ENCODE measurements at regions not wholly inside any gene's neighbourhood (a gene's known extent, or its start where the extent isn't known, plus 50 kb on each side); places are given as distances from the start of the nearest gene placed in this dataset.

GRCh38 chrX:9087271-9088040, 53.5 kb upstream of the FAM9B start:
- no peak for DNase-seq (ENCODE audit: low spot score)

- DNase-seq (ENCODE audit: low spot score): no peak
Measured at GRCh38 chrX:9088896-9089295, 55.0 kb upstream of the FAM9B start.

GRCh38 chrX:9090766-9091165, 56.8 kb upstream of the FAM9B start:
- no peak for DNase-seq (ENCODE audit: low spot score)

- no peak for DNase-seq (ENCODE audit: low spot score)
Measured at GRCh38 chrX:9091258-9091657, 57.3 kb upstream of the FAM9B start.

GRCh38 chrX:9102956-9103355, 69.0 kb upstream of the FAM9B start:
- DNase-seq (ENCODE audit: low spot score): no peak

- no peak for DNase-seq (ENCODE audit: low spot score)
Measured at GRCh38 chrX:9108054-9108453, 74.1 kb upstream of the FAM9B start.

GRCh38 chrX:9110808-9111207, 76.9 kb upstream of the FAM9B start:
- no peak for DNase-seq (ENCODE audit: low spot score)

- DNase-seq (ENCODE audit: low spot score): no peak
Measured at GRCh38 chrX:9114245-9114644, 80.3 kb upstream of the FAM9B start.

GRCh38 chrX:9117851-9118250, 83.9 kb upstream of the FAM9B start:
- DNase-seq (ENCODE audit: low spot score): no peak

GRCh38 chrX:9122519-9123245, 88.8 kb upstream of the FAM9B start:
- no peak for DNase-seq (ENCODE audit: low spot score)

GRCh38 chrX:9127986-9128385, 94.1 kb upstream of the FAM9B start:
- no peak for DNase-seq (ENCODE audit: low spot score)

GRCh38 chrX:9130031-9130430, 96.1 kb upstream of the FAM9B start:
- no peak for DNase-seq (ENCODE audit: low spot score)

- DNase-seq (ENCODE audit: low spot score): no peak
Measured at GRCh38 chrX:9131066-9131465, 97.1 kb upstream of the FAM9B start.

GRCh38 chrX:9132036-9132638, 98.2 kb upstream of the FAM9B start:
- no peak for DNase-seq (ENCODE audit: low spot score)

GRCh38 chrX:9133426-9133825, 99.5 kb upstream of the FAM9B start:
- DNase-seq (ENCODE audit: low spot score): no peak

- DNase-seq (ENCODE audit: low spot score): no peak
Measured at GRCh38 chrX:9134366-9134765, 100.4 kb upstream of the FAM9B start.

GRCh38 chrX:9135901-9136510, 102.1 kb upstream of the FAM9B start:
- no peak for DNase-seq (ENCODE audit: low spot score)

GRCh38 chrX:9137152-9137551, 103.2 kb upstream of the FAM9B start:
- DNase-seq (ENCODE audit: low spot score): no peak

- DNase-seq (ENCODE audit: low spot score): no peak
Measured at GRCh38 chrX:9141496-9141895, 107.6 kb upstream of the FAM9B start.

GRCh38 chrX:9144701-9145241, 110.8 kb upstream of the FAM9B start:
- DNase-seq (ENCODE audit: low spot score): no peak

- DNase-seq (ENCODE audit: low spot score): no peak
Measured at GRCh38 chrX:9146657-9147056, 112.7 kb upstream of the FAM9B start.

GRCh38 chrX:9147086-9147485, 113.2 kb upstream of the FAM9B start:
- DNase-seq (ENCODE audit: low spot score): no peak

GRCh38 chrX:9147726-9148125, 113.8 kb upstream of the FAM9B start:
- DNase-seq (ENCODE audit: low spot score): no peak

Data from left forelimb (tissue), 1 donor.